DND-41 (cell line): ENCODE measurements at regions not wholly inside any gene's neighbourhood (a gene's known extent, or its start where the extent isn't known, plus 50 kb on each side); places are given as distances from the start of the nearest gene placed in this dataset.

Source experiments
- ATAC-seq: fragments of 200-7000 bp; cut with Tn5 transposase; 3 replicates; pipeline ENCODE4 v1.9.1; 2021; ENCODE audit warnings: low read depth; ENCODE audit not compliant: insufficient read depth
- DNase-seq: peaks from one replicate; pipeline ENCODE4 v3.0.0-alpha.2; 2020
- H2AFZ ChIP-seq: 2 replicates; pipeline ENCODE4 v1.6.0; 2012; ENCODE audit warnings: low read depth, low read length
- H3K27ac ChIP-seq: 2 replicates; pipeline ENCODE4 v1.5.1; 2012; ENCODE audit warnings: low read length, inconsistent platforms
- H3K27me3 ChIP-seq: fragments of 200-600 bp; sonication (generic); 2 replicates; pipeline ENCODE4 v1.6.0; 2012; ENCODE audit warnings: low read length, mild to moderate bottlenecking, inconsistent platforms; ENCODE audit not compliant: insufficient read depth, poor library complexity
- H3K36me3 ChIP-seq: 2 replicates; pipeline ENCODE4 v1.5.1; 2012; ENCODE audit warnings: low read length, inconsistent platforms; ENCODE audit not compliant: insufficient read depth
- H3K4me1 ChIP-seq: 2 replicates; pipeline ENCODE4 v1.5.1; 2012; ENCODE audit warnings: mild to moderate bottlenecking, low read length; ENCODE audit not compliant: insufficient read depth
- H3K4me2 ChIP-seq: 2 replicates; pipeline ENCODE4 v1.6.0; 2012; ENCODE audit warnings: mild to moderate bottlenecking, moderate library complexity, low read length, inconsistent platforms; ENCODE audit not compliant: insufficient read depth
- H3K4me3 ChIP-seq, 2 experiments: fragments of 200-600 bp in 1 of 2; shearing (Covaris generic) in 1 of 2; 2 replicates each; pipeline ENCODE4 v1.5.1; 2012 to 2016; ENCODE audit warnings: inconsistent platforms in 2 of 2, low read length in 2 of 2, mild to moderate bottlenecking in 2 of 2, low read depth in 1 of 2, moderate library complexity in 1 of 2
- H3K79me2 ChIP-seq: 2 replicates; pipeline ENCODE4 v1.6.0; 2012; ENCODE audit warnings: low read length, inconsistent platforms; ENCODE audit not compliant: insufficient read depth
- H3K9ac ChIP-seq: 2 replicates; pipeline ENCODE4 v1.6.0; 2012; ENCODE audit warnings: low read depth, mild to moderate bottlenecking, inconsistent platforms, low read length, moderate library complexity
- H3K9me3 ChIP-seq: 2 replicates; pipeline ENCODE4 v1.5.1; 2012; ENCODE audit warnings: low read length, moderate library complexity, mild to moderate bottlenecking, inconsistent platforms; ENCODE audit not compliant: insufficient read depth, severe bottlenecking
- H4K20me1 ChIP-seq: 2 replicates; pipeline ENCODE4 v1.6.0; 2012; ENCODE audit warnings: low read length; ENCODE audit not compliant: insufficient read depth
- CTCF ChIP-seq: IDR thresholded peaks from 2 replicates; pipeline ENCODE4 v1.5.1; 2012; ENCODE audit warnings: borderline replicate concordance, low read length, moderate library complexity, mild to moderate bottlenecking; ENCODE audit not compliant: poor library complexity, severe bottlenecking; ENCODE audit errors: extremely low read depth
- EZH2 ChIP-seq: IDR thresholded peaks from 3 replicates; pipeline ENCODE4 v1.6.1; 2012; ENCODE audit warnings: borderline replicate concordance, low read depth, mild to moderate bottlenecking, moderate library complexity, low read length, inconsistent platforms; ENCODE audit not compliant: severe bottlenecking

- H3K9ac ChIP-seq = no peak overlapping the region
- H3K4me1 ChIP-seq = no peaks in the 10 kb centered on the region
- H4K20me1 ChIP-seq = no peaks in the 10 kb centered on the region
- H3K27ac ChIP-seq = no peak overlapping the region
- H3K27me3 ChIP-seq = no peaks in the 10 kb centered on the region
- H3K4me2 ChIP-seq = no peak overlapping the region
- no peaks in the 10 kb centered on the region for H3K36me3 ChIP-seq
- no peak for ATAC-seq
- H3K79me2 ChIP-seq = no peaks in the 10 kb centered on the region
- no peak overlapping the region for H3K4me3 ChIP-seq
- no peak overlapping the region for H2AFZ ChIP-seq
- no peak for TF ChIP-seq CTCF
- no peak for TF ChIP-seq EZH2
- DNase-seq = no peak
- no peaks in the 10 kb centered on the region for H3K9me3 ChIP-seq
Measured at GRCh38 chr20:22800129-22800528, 215.8 kb upstream of the FOXA2 start.

GRCh38 chr20:22801528-22801927, 217.2 kb upstream of the FOXA2 start:
- Histone ChIP-seq H3K79me2 (no peaks in the 10 kb centered on the region), H3K4me3 (no peak overlapping the region), H3K4me2 (no peak overlapping the region), H3K9me3 (no peaks in the 10 kb centered on the region), H3K27me3 (no peaks in the 10 kb centered on the region), H3K9ac (no peak overlapping the region), H4K20me1 (no peaks in the 10 kb centered on the region), H2AFZ (no peak overlapping the region), H3K36me3 (no peaks in the 10 kb centered on the region), H3K27ac (no peak overlapping the region), H3K4me1 (no peaks in the 10 kb centered on the region)
- TF ChIP-seq CTCF = no peak
- no peak for TF ChIP-seq EZH2
- DNase-seq = no peak
- no peak for ATAC-seq

- no peak for ATAC-seq
- TF ChIP-seq EZH2 = no peak
- no peak for TF ChIP-seq CTCF
- H3K79me2 ChIP-seq = no peaks in the 10 kb centered on the region
- DNase-seq = no peak
- no peak overlapping the region for H3K4me3 ChIP-seq
- H3K9ac ChIP-seq = no peak overlapping the region
- H2AFZ ChIP-seq = no peak overlapping the region
- no peak overlapping the region for H3K27ac ChIP-seq
- no peak overlapping the region for H3K4me2 ChIP-seq
- H3K4me1 ChIP-seq = no peaks in the 10 kb centered on the region
- no peaks in the 10 kb centered on the region for H3K36me3 ChIP-seq
- H4K20me1 ChIP-seq = no peaks in the 10 kb centered on the region
- no peaks in the 10 kb centered on the region for H3K27me3 ChIP-seq
- H3K9me3 ChIP-seq = no peaks in the 10 kb centered on the region
Measured at GRCh38 chr20:22802296-22802695, 217.9 kb upstream of the FOXA2 start.

GRCh38 chr20:22805219-22805618, 220.8 kb upstream of the FOXA2 start:
- no peak overlapping the region for H3K27ac ChIP-seq
- no peaks in the 10 kb centered on the region for H3K36me3 ChIP-seq
- H2AFZ ChIP-seq = no peak overlapping the region
- H3K27me3 ChIP-seq = no peaks in the 10 kb centered on the region
- H4K20me1 ChIP-seq = no peaks in the 10 kb centered on the region
- ATAC-seq (peak; percentile 56; the same call in 2 of the 3 replicates), DNase-seq (peak; percentile 39)
- H3K4me3 ChIP-seq = no peak overlapping the region
- H3K79me2 ChIP-seq = no peaks in the 10 kb centered on the region
- H3K4me1 ChIP-seq = no peaks in the 10 kb centered on the region
- TF ChIP-seq EZH2 (no peak), CTCF (no peak)
- no peak overlapping the region for H3K4me2 ChIP-seq
- no peaks in the 10 kb centered on the region for H3K9me3 ChIP-seq
- H3K9ac ChIP-seq = no peak overlapping the region
